Neuronal stem cell (in vitro differentiated cells): ENCODE measurements at regions not wholly inside any gene's neighbourhood (a gene's known extent, or its start where the extent isn't known, plus 50 kb on each side); places are given as distances from the start of the nearest gene placed in this dataset.
"Not testable (repeated sequence)": the region's sequence is repeated elsewhere in the genome, so short reads cannot be mapped to it uniquely, and the experiment has no call there.

Source experiments
- DNase-seq: peaks from one replicate; pipeline ENCODE4 v3.0.0-alpha.2; 2013; ENCODE audit warnings: low spot score
- H2AFZ ChIP-seq: one replicate; pipeline ENCODE4 v1.6.1; 2013; ENCODE audit warnings: mild to moderate bottlenecking, low read length, inconsistent platforms
- H2AK5ac ChIP-seq: 2 replicates; pipeline ENCODE4 v1.6.1; 2013; ENCODE audit warnings: low read depth, mild to moderate bottlenecking, inconsistent platforms, low read length, moderate library complexity, mixed read lengths
- H2BK120ac ChIP-seq: 2 replicates; pipeline ENCODE4 v1.6.1; 2013; ENCODE audit warnings: low read depth, mild to moderate bottlenecking, inconsistent platforms, low read length, moderate library complexity, mixed read lengths
- H2BK12ac ChIP-seq: one replicate; pipeline ENCODE4 v1.6.1; 2013; ENCODE audit warnings: low read length, inconsistent platforms
- H2BK15ac ChIP-seq: 2 replicates; pipeline ENCODE4 v1.6.1; 2013; ENCODE audit warnings: mild to moderate bottlenecking, low read length, inconsistent platforms, mixed read lengths
- H2BK5ac ChIP-seq: one replicate; pipeline ENCODE4 v1.6.1; 2013; ENCODE audit warnings: inconsistent platforms, mild to moderate bottlenecking, low read length, moderate library complexity
- H3K14ac ChIP-seq: one replicate; pipeline ENCODE4 v1.6.1; 2013; ENCODE audit warnings: low read length, inconsistent platforms
- H3K18ac ChIP-seq: 2 replicates; pipeline ENCODE4 v1.6.1; 2013; ENCODE audit warnings: low read length, inconsistent platforms
- H3K23ac ChIP-seq: 2 replicates; pipeline ENCODE4 v1.6.1; 2013; ENCODE audit warnings: low read depth, mild to moderate bottlenecking, mixed read lengths, low read length, inconsistent platforms; ENCODE audit not compliant: poor library complexity
- H3K27ac ChIP-seq: replicated peaks from 3 replicates; pipeline ENCODE4 v1.5.1; 2013; ENCODE audit warnings: low read length, inconsistent platforms
- H3K27me3 ChIP-seq, 3 experiments: 2 replicates each; pipeline ENCODE4 v1.6.1; 2013; ENCODE audit warnings: low read length in 3 of 3, mild to moderate bottlenecking in 2 of 3, inconsistent platforms in 1 of 3, low read depth in 1 of 3, mixed read lengths in 1 of 3, moderate library complexity in 1 of 3; ENCODE audit not compliant: control insufficient read depth in 3 of 3, insufficient read depth in 3 of 3
- H3K36me3 ChIP-seq, 2 donors: replicated peaks in 1 of 2; 2 replicates each; pipeline ENCODE4 v1.6.1; 2013; ENCODE audit warnings: low read length in 2 of 2; ENCODE audit not compliant: control insufficient read depth in 2 of 2, insufficient read depth in 2 of 2
- H3K4ac ChIP-seq: 2 replicates; pipeline ENCODE4 v1.6.1; 2013; ENCODE audit warnings: inconsistent platforms, mild to moderate bottlenecking, low read length, moderate library complexity
- H3K4me1 ChIP-seq, 2 donors: 1 replicate in 1 of 2; 2 replicates in 1 of 2; pipeline ENCODE4 v1.6.1; 2013; ENCODE audit warnings: low read length in 2 of 2, low read depth in 1 of 2; ENCODE audit not compliant: control insufficient read depth in 2 of 2, insufficient read depth in 1 of 2
- H3K4me2 ChIP-seq: one replicate; pipeline ENCODE4 v1.6.1; 2013; ENCODE audit warnings: mild to moderate bottlenecking, low read length, inconsistent platforms; ENCODE audit not compliant: insufficient read depth, poor library complexity, severe bottlenecking
- H3K4me3 ChIP-seq, 2 donors: 2 replicates each; pipeline ENCODE4 v1.5.1; 2013; ENCODE audit warnings: low read length in 2 of 2, mild to moderate bottlenecking in 2 of 2, inconsistent platforms in 1 of 2, moderate library complexity in 1 of 2
- H3K79me1 ChIP-seq: one replicate; pipeline ENCODE4 v1.6.1; 2013; ENCODE audit warnings: low read depth, mild to moderate bottlenecking, inconsistent platforms, low read length, moderate library complexity
- H3K9ac ChIP-seq: one replicate; pipeline ENCODE4 v1.6.1; 2013; ENCODE audit warnings: mild to moderate bottlenecking, low read depth, low read length, inconsistent platforms; ENCODE audit not compliant: poor library complexity
- H3K9me3 ChIP-seq, 2 donors: replicated peaks in 1 of 2; 2 replicates each; pipeline versions ENCODE3 to v1.6.1; 2013; ENCODE audit warnings: low read length in 2 of 2, mild to moderate bottlenecking in 2 of 2, inconsistent platforms in 1 of 2, low read depth in 1 of 2, mixed read lengths in 1 of 2, moderate library complexity in 1 of 2; ENCODE audit not compliant: control insufficient read depth in 2 of 2, insufficient read depth in 1 of 2
- H4K8ac ChIP-seq: one replicate; pipeline ENCODE4 v1.6.1; 2013; ENCODE audit warnings: low read depth, mild to moderate bottlenecking, inconsistent platforms, low read length, moderate library complexity
- H4K91ac ChIP-seq: one replicate; pipeline ENCODE4 v1.6.1; 2013; ENCODE audit warnings: low read length, low read depth, mild to moderate bottlenecking, inconsistent platforms; ENCODE audit not compliant: poor library complexity
- WGBS, 2 donors: extraction: QIAGEN DNeasy Blood & Tissue Kit; methylation state at CpG; one replicate each; pipeline ENCODE4 v1.1.7; 2013; ENCODE audit warnings: missing lambda C conversion rate in 2 of 2, mixed read lengths in 1 of 2; ENCODE audit not compliant: insufficient read length in 2 of 2, insufficient replicate concordance in 1 of 2; ENCODE audit errors: extremely low coverage in 2 of 2; 5-methylcytosine and 5-hydroxymethylcytosine counted together

- Histone ChIP-seq H3K27ac (no peak overlapping the region), H3K9ac (no peak overlapping the region), H3K4me1 (no peaks in the 10 kb centered on the region), H2BK5ac (no peak overlapping the region), H3K4ac (no peak overlapping the region), H2BK15ac (no peak overlapping the region), H3K4me3 (no peak overlapping the region), H3K23ac (no peak overlapping the region), H4K8ac (no peak overlapping the region), H3K36me3 (no peaks in the 10 kb centered on the region), H2AFZ (no peak overlapping the region), H3K14ac (no peak overlapping the region), H3K18ac (no peak overlapping the region), H3K79me1 (no peaks in the 10 kb centered on the region), H3K9me3 (no peaks in the 10 kb centered on the region), H3K27me3 (no peaks in the 10 kb centered on the region), H4K91ac (no peak overlapping the region), H2BK12ac (no peak overlapping the region), H2AK5ac (no peak overlapping the region), H3K4me2 (no peak overlapping the region), H2BK120ac (no peak overlapping the region)
- WGBS, 2 donors, result no CpG with 5 or more reads among the region's 1 CpG
- DNase-seq, result no peak
Measured at GRCh38 chr13:55038230-55038629, 2009.6 kb downstream of the OLFM4 start.

DNA sequence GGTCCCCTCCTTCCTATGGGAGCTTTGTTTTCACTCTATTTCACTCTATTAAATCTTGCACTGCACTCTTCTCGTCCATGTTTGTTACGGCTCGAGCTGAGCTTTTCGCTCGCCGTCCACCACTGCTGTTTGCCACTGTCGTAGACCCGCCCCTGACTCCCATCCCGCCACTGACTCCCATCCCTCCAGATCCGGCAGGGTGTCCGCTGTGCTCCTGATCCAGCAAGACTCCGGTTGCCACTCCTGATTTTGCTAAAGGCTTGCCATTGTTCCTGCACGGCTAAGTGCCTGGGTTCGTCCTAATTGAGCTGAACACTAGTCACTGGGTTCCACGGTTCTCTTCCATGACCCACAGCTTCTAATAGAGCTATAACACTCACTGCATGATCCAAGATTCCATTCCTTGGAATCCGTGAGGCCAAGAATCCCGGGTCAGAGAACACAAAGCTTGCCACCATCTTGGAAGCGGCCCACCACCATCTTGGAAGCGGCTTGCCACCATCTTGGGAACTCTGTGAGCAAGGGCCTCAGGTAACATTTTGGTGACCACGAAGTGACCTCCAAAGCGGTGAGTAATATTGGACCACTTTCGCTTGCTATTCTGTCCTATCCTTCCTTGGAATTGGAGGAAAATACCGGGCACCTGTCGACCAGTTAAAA is 2025.4 kb downstream of the OLFM4 start:
- H3K4ac ChIP-seq, H3K9me3 ChIP-seq, H3K4me1 ChIP-seq, H3K9ac ChIP-seq, H3K27ac ChIP-seq, H4K8ac ChIP-seq, H3K14ac ChIP-seq, H2BK120ac ChIP-seq, H3K27me3 ChIP-seq, H3K23ac ChIP-seq, H3K4me3 ChIP-seq, H2BK5ac ChIP-seq, H3K36me3 ChIP-seq, H2AK5ac ChIP-seq, H3K18ac ChIP-seq, H3K79me1 ChIP-seq, DNase-seq, H2AFZ ChIP-seq, H2BK15ac ChIP-seq, H2BK12ac ChIP-seq, H4K91ac ChIP-seq, H3K4me2 ChIP-seq: not testable (repeated sequence)
- WGBS, 2 donors, result no CpG with 5 or more reads among the region's 24 CpGs

DNA sequence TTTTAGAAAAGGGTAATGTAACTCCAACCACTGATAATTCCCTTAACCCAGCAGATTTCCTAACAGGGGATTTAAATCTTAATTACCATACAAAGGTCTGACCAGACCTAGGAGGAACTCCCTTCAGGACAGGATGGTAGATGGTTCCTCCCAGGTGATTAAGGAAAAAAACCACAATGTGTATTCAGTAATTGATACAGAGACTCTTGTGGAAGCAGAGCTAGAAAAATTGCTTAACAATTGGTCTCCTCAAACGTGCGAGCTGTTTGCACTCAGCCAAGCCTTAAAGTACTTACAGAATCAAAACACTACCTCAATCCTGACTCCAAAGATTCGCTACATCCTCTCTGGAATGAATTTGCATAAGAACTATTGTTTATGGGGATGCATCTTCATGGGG is 2027.1 kb downstream of the OLFM4 start:
- not testable (repeated sequence) for H2BK12ac ChIP-seq

DNA sequence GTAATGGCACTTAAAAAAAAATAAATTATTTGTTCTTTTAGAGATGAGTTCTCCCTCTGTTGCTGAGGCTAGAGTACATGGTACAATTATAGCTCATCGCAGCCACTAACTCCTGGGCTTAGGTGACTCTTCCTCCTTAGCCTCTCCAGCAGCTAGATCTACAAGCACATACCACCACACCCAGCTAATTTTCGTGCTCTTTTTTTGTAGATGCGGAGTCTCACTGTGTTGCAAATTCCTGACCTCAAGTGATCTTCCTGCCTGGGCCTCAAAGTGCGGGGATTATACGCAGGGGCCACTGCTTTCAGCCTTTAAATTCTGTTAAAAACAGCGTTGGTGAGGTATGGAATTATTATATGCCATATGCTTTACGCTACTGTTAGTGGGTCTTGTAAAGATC is 2034.0 kb downstream of the OLFM4 start:
- Histone ChIP-seq H3K9me3 (no peaks in the 10 kb centered on the region), H3K79me1 (no peaks in the 10 kb centered on the region), H3K14ac (no peak overlapping the region), H2AFZ (peak overlapping the region; percentile 29), H2BK15ac (no peak overlapping the region), H3K27me3 (no peaks in the 10 kb centered on the region), H4K91ac (no peak overlapping the region), H3K4me1 (no peaks in the 10 kb centered on the region), H4K8ac (no peak overlapping the region), H3K36me3 (no peaks in the 10 kb centered on the region), H2BK120ac (no peak overlapping the region), H3K4me3 (no peak overlapping the region), H3K27ac (no peak overlapping the region), H3K18ac (no peak overlapping the region), H3K23ac (no peak overlapping the region), H2AK5ac (no peak overlapping the region), H3K4ac (no peak overlapping the region), H3K9ac (no peak overlapping the region), H3K4me2 (no peak overlapping the region), H2BK5ac (no peak overlapping the region), H2BK12ac (no peak overlapping the region)
- WGBS, 2 donors, result no CpG with 5 or more reads among the region's 7 CpGs
- no peak for DNase-seq

More for the DNA sequence above, 2027.1 kb downstream of the OLFM4 start:
- H2AFZ ChIP-seq, H3K4me3 ChIP-seq, H3K23ac ChIP-seq, H3K9me3 ChIP-seq, H3K18ac ChIP-seq, H2AK5ac ChIP-seq, H3K14ac ChIP-seq, H3K36me3 ChIP-seq, DNase-seq, H4K8ac ChIP-seq, H3K79me1 ChIP-seq, H3K27ac ChIP-seq, H2BK15ac ChIP-seq, H3K4ac ChIP-seq, H3K27me3 ChIP-seq, H3K9ac ChIP-seq, H3K4me2 ChIP-seq, H3K4me1 ChIP-seq, H4K91ac ChIP-seq, H2BK5ac ChIP-seq, H2BK120ac ChIP-seq: not testable (repeated sequence)
- no CpG with 5 or more reads among the region's 3 CpGs for WGBS, 2 donors
